Activated CD8-positive, alpha-beta memory T cell treated with anti-CD3 and anti-CD28 coated beads, Interleukin-2, amount 50 U/mL, for 1 hour (primary cell): ENCODE measurements at regions not wholly inside any gene's neighbourhood (a gene's known extent, or its start where the extent isn't known, plus 50 kb on each side); places are given as distances from the start of the nearest gene placed in this dataset.

Experiments used
- DNase-seq: peaks from one replicate; pipeline ENCODE4 v3.0.0-alpha.2; 2020; ENCODE audit errors: extremely low read depth

GRCh38 chr1:25081496-25081895 lies 150.8 kb downstream of the SYF2 start:
- no peak for DNase-seq

DNA sequence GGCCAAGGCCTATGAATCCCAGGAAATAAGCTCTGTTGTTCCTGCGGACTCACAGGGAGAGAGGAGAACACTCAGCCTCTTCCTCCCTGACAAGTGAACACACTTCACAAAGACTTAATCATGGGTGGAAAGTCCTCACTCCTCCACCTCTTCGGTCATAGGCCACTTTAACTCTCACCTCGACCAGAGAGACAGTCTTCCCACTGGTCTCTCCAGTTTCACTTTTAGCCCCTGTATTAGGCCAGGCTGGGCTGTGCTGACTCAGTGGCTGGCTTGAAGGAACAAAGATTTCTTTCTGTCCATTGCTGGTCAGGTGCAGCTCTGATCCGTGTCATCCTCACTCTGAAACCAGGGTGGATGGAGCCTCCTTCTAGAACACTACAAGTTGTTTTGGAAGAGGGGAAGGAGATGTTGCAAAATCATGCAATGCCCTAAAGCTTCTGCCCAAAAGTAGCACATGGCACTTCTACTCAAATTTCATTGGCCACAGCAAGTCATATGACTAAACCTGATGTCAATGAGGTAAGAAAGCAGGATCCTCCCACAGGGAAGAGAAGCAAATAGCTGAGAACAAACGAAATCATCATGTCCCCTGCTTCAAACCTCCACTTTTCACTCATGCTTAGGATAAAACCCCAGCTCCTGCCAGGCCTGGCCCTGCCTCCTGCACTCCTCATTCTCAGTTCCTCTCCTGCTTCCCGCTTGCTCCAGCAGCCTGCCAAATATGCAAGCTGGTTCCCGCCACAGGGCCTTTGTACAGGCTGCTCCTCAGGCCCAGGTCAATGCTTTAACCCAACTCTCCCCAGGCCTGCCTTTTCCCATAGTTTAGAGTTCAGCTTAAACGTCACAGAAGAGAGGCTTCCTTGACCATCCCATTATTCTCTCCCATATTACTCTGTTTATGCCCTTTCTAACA lies 150.5 kb upstream of the RUNX3 start:
- DNase-seq, result no peak

DNA sequence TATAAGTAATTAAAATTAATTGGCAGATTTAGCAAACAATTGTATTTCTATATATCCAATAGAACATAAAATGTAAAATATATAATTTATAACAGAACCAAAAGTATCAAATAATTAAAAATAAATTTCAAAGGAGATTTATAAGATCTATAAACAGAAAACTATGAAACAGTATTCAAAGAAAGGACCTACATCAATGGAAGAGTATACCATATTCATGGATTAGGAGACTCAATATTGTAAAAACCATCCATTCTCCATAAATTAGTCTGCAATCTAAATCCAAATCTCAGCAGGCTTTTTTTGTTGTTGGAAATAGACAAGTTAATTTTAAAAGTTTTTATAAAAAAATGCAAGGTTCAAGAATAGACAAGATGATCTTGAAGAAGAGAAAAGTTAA lies 149.0 kb upstream of the RUNX3 start:
- DNase-seq, result no peak

- DNase-seq, result no peak
Observed at GRCh38 chr1:25074351-25075227, 144.5 kb upstream of the RUNX3 start.

- no peak for DNase-seq
Observed at GRCh38 chr1:25073640-25074270, 143.7 kb upstream of the RUNX3 start.

DNA sequence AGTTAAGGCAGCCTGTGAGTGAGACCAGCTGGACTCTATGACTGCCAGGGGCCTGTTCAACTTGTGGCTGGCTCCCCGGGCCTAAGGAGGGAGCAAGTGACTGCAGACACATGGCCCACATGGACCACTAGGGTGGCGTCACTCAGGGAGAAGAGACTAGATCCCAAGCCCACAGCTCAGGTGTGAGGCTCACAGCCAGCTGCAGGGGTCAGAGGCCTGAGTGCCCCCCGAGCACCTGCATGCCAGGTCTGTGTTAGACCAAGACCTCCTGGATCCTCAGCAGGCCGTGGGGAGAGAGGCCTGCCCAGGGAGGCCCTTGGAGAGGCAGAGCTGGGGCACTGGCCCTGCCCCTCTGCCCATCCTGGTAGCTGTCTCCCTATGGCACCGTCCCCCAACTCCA lies 142.4 kb upstream of the RUNX3 start:
- DNase-seq, result no peak

DNA sequence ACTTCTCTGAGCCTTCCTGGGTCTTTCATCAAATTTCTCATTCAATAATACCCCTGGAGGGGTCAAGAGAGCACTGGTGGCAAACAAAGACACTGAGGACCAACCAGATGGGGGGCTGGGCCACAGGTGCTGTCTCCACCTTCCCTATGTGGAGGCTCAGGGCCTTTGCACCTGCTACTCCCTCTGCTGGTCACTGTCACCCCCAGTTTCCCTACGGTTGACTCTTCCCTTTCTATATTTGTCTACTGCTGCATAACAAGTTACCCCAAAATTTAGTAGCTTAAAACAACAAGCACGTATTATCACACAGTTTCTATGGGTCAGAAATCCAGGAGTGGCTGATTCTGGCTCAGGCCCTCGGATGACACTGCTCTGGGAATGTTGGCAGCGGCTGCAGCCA lies 138.8 kb upstream of the RUNX3 start:
- no peak for DNase-seq

DNA sequence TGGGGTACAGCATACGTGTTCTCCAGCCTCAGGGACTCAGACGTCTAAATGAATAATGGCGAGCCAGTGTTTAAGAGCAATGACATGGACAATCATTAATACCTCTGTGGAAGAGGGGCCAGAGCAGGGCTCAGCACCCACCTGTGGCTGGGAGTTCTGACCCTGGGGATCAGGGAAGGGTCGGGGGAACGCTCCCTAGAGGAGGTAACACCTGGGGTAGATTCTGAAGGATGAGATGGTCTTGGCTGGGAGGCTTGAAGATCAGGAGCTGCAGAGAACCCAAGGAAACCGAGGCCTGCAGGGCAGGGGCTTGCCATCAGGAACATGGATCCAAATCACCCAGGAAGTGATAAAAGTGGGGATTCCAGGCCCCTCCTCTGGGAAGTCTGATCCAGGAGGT lies 138.2 kb upstream of the RUNX3 start:
- no peak for DNase-seq

GRCh38 chr1:25067518-25068251 lies 137.6 kb upstream of the RUNX3 start:
- no peak for DNase-seq

- DNase-seq, result no peak
Observed at GRCh38 chr1:25066731-25067517, 136.8 kb upstream of the RUNX3 start.

- no peak for DNase-seq
Observed at GRCh38 chr1:25066256-25066655, 136.2 kb upstream of the RUNX3 start.

DNA sequence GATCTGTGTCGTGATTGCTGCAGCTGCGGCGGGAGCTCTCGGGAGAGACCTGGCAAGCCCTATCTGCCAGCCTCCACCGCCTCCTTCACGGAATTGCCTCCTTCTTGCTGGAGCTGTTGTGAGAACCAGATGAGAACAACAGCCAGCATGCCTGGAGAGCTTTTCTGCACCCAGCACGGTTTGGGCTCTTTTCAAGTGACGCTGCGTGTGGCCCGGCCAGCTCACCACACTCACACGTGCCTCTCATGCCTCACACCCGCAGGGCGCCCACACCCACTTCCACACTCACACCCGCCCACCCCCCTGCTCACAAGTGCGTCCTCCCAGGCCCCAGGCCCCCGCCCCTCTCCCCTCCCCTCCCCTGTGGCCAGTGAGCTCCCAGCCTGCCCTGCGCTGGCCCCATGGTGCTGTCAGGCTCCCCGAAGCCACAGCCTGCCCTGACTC lies 135.7 kb upstream of the RUNX3 start:
- DNase-seq, result peak; percentile 32

- DNase-seq, result no peak
Observed at GRCh38 chr1:25065321-25065721, 135.2 kb upstream of the RUNX3 start.

- DNase-seq, result no peak
Observed at GRCh38 chr1:25064465-25065240, 134.6 kb upstream of the RUNX3 start.

GRCh38 chr1:25063591-25064416 lies 133.7 kb upstream of the RUNX3 start:
- no peak for DNase-seq

DNA sequence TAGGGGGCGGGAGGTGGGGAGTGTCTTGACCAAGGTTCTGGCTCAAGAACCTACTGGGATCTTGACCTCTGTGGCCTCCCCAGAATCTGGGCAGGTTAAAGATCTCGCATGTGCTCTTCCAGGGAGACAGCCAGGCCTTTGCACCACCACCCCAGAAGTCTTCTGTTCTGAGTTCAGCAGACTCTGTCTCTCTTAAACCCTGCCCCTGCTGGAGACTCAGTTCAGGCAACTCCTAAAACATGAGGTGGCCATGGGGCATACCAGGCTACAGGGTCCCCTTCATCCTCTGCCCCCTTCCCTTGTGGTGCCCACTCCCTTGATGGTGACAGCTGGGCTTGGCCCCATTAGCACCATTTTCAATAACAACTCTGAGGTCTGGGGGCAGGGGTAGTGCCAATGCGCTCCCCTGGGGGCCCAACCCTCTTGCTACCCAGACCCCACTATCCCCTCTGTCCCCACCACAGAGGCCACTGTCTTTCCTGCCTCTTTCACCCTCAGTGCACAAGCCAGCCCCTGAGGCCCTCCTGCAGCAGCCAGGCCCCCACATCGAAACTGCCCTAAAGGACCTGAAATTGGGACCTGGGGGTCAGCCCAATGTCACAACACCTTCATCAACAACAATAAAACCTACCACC lies 132.7 kb upstream of the RUNX3 start:
- DNase-seq, result no peak

GRCh38 chr1:25061261-25061995 lies 131.4 kb upstream of the RUNX3 start:
- no peak for DNase-seq

DNA sequence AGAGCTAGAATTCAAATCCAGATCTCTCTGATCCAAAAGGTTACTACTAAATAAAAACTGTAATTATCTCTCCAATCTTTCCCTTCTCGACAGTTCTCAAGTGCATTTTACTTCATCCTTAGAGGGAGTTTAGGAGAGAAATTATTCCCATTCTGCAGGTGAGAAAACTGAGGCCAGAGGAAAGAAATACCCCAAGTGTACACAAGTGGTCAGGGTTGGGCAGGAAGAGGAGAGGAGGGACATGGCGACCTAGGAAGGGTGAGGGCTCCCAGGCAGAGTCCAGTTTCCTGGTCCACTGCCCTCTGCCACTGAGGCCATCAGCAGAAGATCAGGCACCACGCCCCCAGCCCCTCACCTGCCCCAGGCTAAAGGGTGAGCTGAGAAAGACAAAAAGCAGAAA lies 127.1 kb upstream of the RUNX3 start:
- DNase-seq, result no peak
